ENCODE measurements at regions not wholly inside any gene's neighbourhood (a gene's known extent, or its start where the extent isn't known, plus 50 kb on each side); places are given as distances from the start of the nearest gene placed in this dataset.

- DNase-seq (ENCODE audit: low spot score) (no peak), ATAC-seq (no peak)
- H3K4me1 Mint-ChIP-seq = peaks cover 2% of the 10 kb centered on the region; the same call in 2 of the 3 replicates
- Histone ChIP-seq H3K9me2 (ENCODE audit: insufficient read depth) (peaks cover 3% of the 10 kb centered on the region; the same call in 1 of the 2 replicates), H3K27ac (ENCODE audit: low read depth) (no peak overlapping the region), H4K20me1 (replicated peaks; ENCODE audit: insufficient read depth) (no peaks in the 10 kb centered on the region), H3K79me2 (replicated peaks; ENCODE audit: insufficient read depth) (no peaks in the 10 kb centered on the region), H3K4me2 (no peak overlapping the region), H3K4me3 (no peak overlapping the region), H3K27me3 (ENCODE audit: insufficient read depth) (no peaks in the 10 kb centered on the region), H2AFZ (no peak overlapping the region), H3K36me3 (ENCODE audit: insufficient read depth) (no peaks in the 10 kb centered on the region), H3K4me1 (ENCODE audit: insufficient read depth) (no peaks in the 10 kb centered on the region), H3F3A (replicated peaks; ENCODE audit: low read depth) (no peaks in the 10 kb centered on the region)
- TF ChIP-seq CTCF (conservative IDR thresholded peaks at IDR 0.05; ENCODE audit: low read depth in 2 of 2) (no peak), NANOG (IDR thresholded peaks at IDR 0.05; ENCODE audit: borderline replicate concordance) (no peak), EZH2 (IDR thresholded peaks at IDR 0.05; ENCODE audit: low read depth, unreplicated experiment) (no peak), EZH2phosphoT487 (IDR thresholded peaks at IDR 0.05; ENCODE audit: unreplicated experiment) (no peak), ZNF331 (CRISPR knock-in tag; IDR thresholded peaks at IDR 0.05; ENCODE audit: low read depth) (no peak), CREB1 (CRISPR knock-in tag; IDR thresholded peaks at IDR 0.05; ENCODE audit: low read depth) (no peak), JUNB (IDR thresholded peaks at IDR 0.05; ENCODE audit: unreplicated experiment) (no peak)
- no peak overlapping the region for H3K4me3 Mint-ChIP-seq
- H3K27me3 Mint-ChIP-seq (ENCODE audit: insufficient read depth, low read depth, poor library complexity) = peaks cover 22% of the 10 kb centered on the region
- H3K9me3 Mint-ChIP-seq = no peaks in the 10 kb centered on the region; the same call in 2 of the 3 replicates
- H3K36me3 Mint-ChIP-seq (ENCODE audit: low read depth) = no peaks in the 10 kb centered on the region
- H3K27ac Mint-ChIP-seq = no peak overlapping the region
Measured at GRCh38 chr3:10743366-10744097, 72.5 kb upstream of the SLC6A11 start.

DNA sequence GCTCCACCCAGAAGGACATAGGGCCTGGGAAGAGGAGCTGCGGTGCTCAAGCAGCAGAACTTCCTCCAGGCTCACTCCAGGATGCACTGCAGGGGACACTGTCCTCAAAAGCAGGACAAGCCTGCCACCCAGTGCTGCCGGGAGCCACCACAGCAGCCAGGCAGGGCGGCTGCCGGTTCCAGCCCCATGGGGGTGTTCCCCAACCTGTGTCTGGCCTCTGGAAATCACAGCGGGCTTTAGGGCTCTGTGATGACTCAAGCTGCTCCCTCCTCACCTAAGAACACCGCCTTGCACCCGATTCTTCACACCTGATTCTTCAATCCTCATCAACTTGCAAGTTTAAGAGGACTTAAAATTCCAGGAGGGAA, 71.9 kb upstream of the SLC6A11 start:
- H2AFZ ChIP-seq = 0 out of 2 replicates have a peak overlapping the region, but pooled peaks have one; percentile 38
- no peak overlapping the region for H3K27ac ChIP-seq (ENCODE audit: low read depth)
- H3K4me1 ChIP-seq (ENCODE audit: insufficient read depth) = no peaks in the 10 kb centered on the region
- H3K4me3 ChIP-seq = no peak overlapping the region
- peaks cover 3% of the 10 kb centered on the region; the same call in 1 of the 2 replicates for H3K9me2 ChIP-seq (ENCODE audit: insufficient read depth)
- Mint-ChIP-seq H3K27ac (no peak overlapping the region; the same call in 1 of the 2 replicates), H3K27me3 (ENCODE audit: insufficient read depth, low read depth, poor library complexity) (peaks cover 21% of the 10 kb centered on the region), H3K4me3 (no peak overlapping the region), H3K36me3 (ENCODE audit: low read depth) (no peaks in the 10 kb centered on the region), H3K9me3 (no peaks in the 10 kb centered on the region; the same call in 2 of the 3 replicates), H3K4me1 (peaks cover 2% of the 10 kb centered on the region; the same call in 1 of the 3 replicates)
- ATAC-seq (peak; percentile 86), DNase-seq (ENCODE audit: low spot score) (peak; percentile 47)
- no peaks in the 10 kb centered on the region for H4K20me1 ChIP-seq (replicated peaks; ENCODE audit: insufficient read depth)
- no peaks in the 10 kb centered on the region for H3K27me3 ChIP-seq (ENCODE audit: insufficient read depth)
- no peaks in the 10 kb centered on the region for H3F3A ChIP-seq (replicated peaks; ENCODE audit: low read depth)
- H3K4me2 ChIP-seq = no peak overlapping the region
- no peaks in the 10 kb centered on the region for H3K36me3 ChIP-seq (ENCODE audit: insufficient read depth)
- TF ChIP-seq ZNF331 (CRISPR knock-in tag; IDR thresholded peaks at IDR 0.05; ENCODE audit: low read depth) (no peak), EZH2 (IDR thresholded peaks at IDR 0.05; ENCODE audit: low read depth, unreplicated experiment) (no peak), CTCF (conservative IDR thresholded peaks at IDR 0.05; ENCODE audit: low read depth in 2 of 2) (peak; percentile 32 to 71)
- no peaks in the 10 kb centered on the region for H3K79me2 ChIP-seq (replicated peaks; ENCODE audit: insufficient read depth)
